Astrocyte (in vitro differentiated cells and primary cell): ENCODE measurements at regions not wholly inside any gene's neighbourhood (a gene's known extent, or its start where the extent isn't known, plus 50 kb on each side); places are given as distances from the start of the nearest gene placed in this dataset.
A peak's percentile ranks its signal among the peaks of the same experiment; 100 is the strongest.

Experiments
- DNase-seq: peaks from one replicate; pipeline ENCODE4 v3.0.0-alpha.2; 2010; ENCODE audit warnings: low read depth
- FAIRE-seq: peaks from 2 replicates; lab custom pipeline; 2011; peaks lifted over from hg19 to GRCh38; lab: Jason Lieb, UNC
- H2AFZ ChIP-seq: 2 replicates; pipeline ENCODE4 v1.6.0; 2012; ENCODE audit warnings: low read depth, low read length, inconsistent platforms
- H3K27ac ChIP-seq: 2 replicates; pipeline ENCODE4 v1.5.1; 2011; ENCODE audit warnings: low read depth, low read length, inconsistent platforms
- H3K27me3 ChIP-seq: 2 replicates; pipeline ENCODE4 v1.6.0; 2011; ENCODE audit warnings: low read length, inconsistent platforms; ENCODE audit not compliant: insufficient read depth
- H3K36me3 ChIP-seq: 2 replicates; pipeline ENCODE4 v1.5.1; 2011; ENCODE audit warnings: low read length, inconsistent platforms; ENCODE audit not compliant: insufficient read depth
- H3K4me1 ChIP-seq: 2 replicates; pipeline ENCODE4 v1.5.1; 2011; ENCODE audit warnings: low read length, inconsistent platforms; ENCODE audit not compliant: insufficient read depth
- H3K4me2 ChIP-seq: 2 replicates; pipeline ENCODE4 v1.6.0; 2012; ENCODE audit warnings: low read length, inconsistent platforms
- H3K4me3 ChIP-seq: 2 replicates; pipeline ENCODE4 v1.5.1; 2011; ENCODE audit warnings: low read depth, mild to moderate bottlenecking, low read length, inconsistent platforms; ENCODE audit not compliant: insufficient read depth
- H3K79me2 ChIP-seq: 2 replicates; pipeline ENCODE4 v1.6.0; 2012; ENCODE audit warnings: mild to moderate bottlenecking, low read length, inconsistent platforms; ENCODE audit not compliant: insufficient read depth
- H3K9ac ChIP-seq: 2 replicates; pipeline ENCODE4 v1.6.0; 2012; ENCODE audit warnings: mild to moderate bottlenecking, low read length, inconsistent platforms
- H3K9me3 ChIP-seq: 2 replicates; pipeline ENCODE4 v1.5.1; 2012; ENCODE audit warnings: low read depth, mild to moderate bottlenecking, low read length, inconsistent platforms; ENCODE audit not compliant: insufficient read depth
- H4K20me1 ChIP-seq: 2 replicates; pipeline ENCODE4 v1.6.0; 2012; ENCODE audit warnings: low read length, inconsistent platforms; ENCODE audit not compliant: insufficient read depth
- H3K27ac Mint-ChIP-seq: one replicate; pipeline ENCODE4 v1.8.0; 2021; ENCODE audit warnings: mild to moderate bottlenecking, mixed read lengths; ENCODE audit not compliant: unreplicated experiment
- H3K27me3 Mint-ChIP-seq: one replicate; pipeline ENCODE4 v1.8.0; 2021; ENCODE audit warnings: low read depth, mixed read lengths; ENCODE audit not compliant: unreplicated experiment
- H3K36me3 Mint-ChIP-seq: one replicate; pipeline ENCODE4 v1.8.0; 2021; ENCODE audit warnings: low read depth, mixed read lengths; ENCODE audit not compliant: unreplicated experiment
- H3K4me1 Mint-ChIP-seq: one replicate; pipeline ENCODE4 v1.8.0; 2021; ENCODE audit warnings: low read depth, mixed read lengths; ENCODE audit not compliant: unreplicated experiment
- H3K4me3 Mint-ChIP-seq: one replicate; pipeline ENCODE4 v1.8.0; 2021; ENCODE audit warnings: mild to moderate bottlenecking, moderate library complexity, mixed read lengths; ENCODE audit not compliant: unreplicated experiment
- H3K9me3 Mint-ChIP-seq: one replicate; pipeline ENCODE4 v1.8.0; 2021; ENCODE audit warnings: mild to moderate bottlenecking, mixed read lengths; ENCODE audit not compliant: unreplicated experiment
- EZH2 ChIP-seq: IDR thresholded peaks from 2 replicates; pipeline ENCODE4 v1.6.1; 2012; ENCODE audit warnings: mild to moderate bottlenecking, low read length, inconsistent platforms; ENCODE audit not compliant: insufficient read depth
- TF ChIP-seq, protein P1 (sequence below): IDR thresholded peaks from 2 replicates; pipeline ENCODE4 v1.5.1; 2011; ENCODE audit warnings: low read depth, mild to moderate bottlenecking, inconsistent platforms, low read length, moderate library complexity; ENCODE audit not compliant: insufficient read depth

DNA sequence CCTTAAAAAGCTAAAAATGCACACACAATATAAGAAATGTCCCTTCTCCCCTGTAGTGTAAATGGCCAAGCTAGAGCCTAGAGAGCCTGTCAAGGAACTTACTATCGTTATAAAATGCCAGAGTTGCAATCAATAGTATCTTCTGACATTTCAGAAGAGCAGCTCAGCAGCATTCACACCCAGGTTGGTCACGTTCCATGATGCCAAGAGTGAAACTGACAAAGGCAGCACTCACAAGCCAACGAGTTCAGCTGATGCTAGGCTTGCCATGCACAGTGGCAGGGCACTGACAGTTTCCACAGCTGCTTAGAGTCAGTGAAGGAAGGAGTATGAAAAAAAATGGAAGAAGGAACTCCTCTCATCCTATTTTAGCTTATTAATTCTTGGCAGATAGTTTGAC lies 331.4 kb upstream of the CCDC54 start:
- H3K4me3 Mint-ChIP-seq = no peak overlapping the region
- Histone ChIP-seq H4K20me1 (no peaks in the 10 kb centered on the region), H3K9me3 (no peaks in the 10 kb centered on the region), H3K27me3 (no peaks in the 10 kb centered on the region), H3K4me2 (no peak overlapping the region), H3K9ac (no peak overlapping the region), H2AFZ (no peak overlapping the region), H3K27ac (no peak overlapping the region), H3K36me3 (no peaks in the 10 kb centered on the region), H3K4me3 (no peak overlapping the region), H3K4me1 (no peaks in the 10 kb centered on the region), H3K79me2 (no peaks in the 10 kb centered on the region)
- H3K36me3 Mint-ChIP-seq = no peaks in the 10 kb centered on the region
- no peak for FAIRE-seq
- TF ChIP-seq EZH2 = no peak
- TF ChIP-seq, protein P1, sequence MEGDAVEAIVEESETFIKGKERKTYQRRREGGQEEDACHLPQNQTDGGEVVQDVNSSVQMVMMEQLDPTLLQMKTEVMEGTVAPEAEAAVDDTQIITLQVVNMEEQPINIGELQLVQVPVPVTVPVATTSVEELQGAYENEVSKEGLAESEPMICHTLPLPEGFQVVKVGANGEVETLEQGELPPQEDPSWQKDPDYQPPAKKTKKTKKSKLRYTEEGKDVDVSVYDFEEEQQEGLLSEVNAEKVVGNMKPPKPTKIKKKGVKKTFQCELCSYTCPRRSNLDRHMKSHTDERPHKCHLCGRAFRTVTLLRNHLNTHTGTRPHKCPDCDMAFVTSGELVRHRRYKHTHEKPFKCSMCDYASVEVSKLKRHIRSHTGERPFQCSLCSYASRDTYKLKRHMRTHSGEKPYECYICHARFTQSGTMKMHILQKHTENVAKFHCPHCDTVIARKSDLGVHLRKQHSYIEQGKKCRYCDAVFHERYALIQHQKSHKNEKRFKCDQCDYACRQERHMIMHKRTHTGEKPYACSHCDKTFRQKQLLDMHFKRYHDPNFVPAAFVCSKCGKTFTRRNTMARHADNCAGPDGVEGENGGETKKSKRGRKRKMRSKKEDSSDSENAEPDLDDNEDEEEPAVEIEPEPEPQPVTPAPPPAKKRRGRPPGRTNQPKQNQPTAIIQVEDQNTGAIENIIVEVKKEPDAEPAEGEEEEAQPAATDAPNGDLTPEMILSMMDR = no peak
- H3K4me1 Mint-ChIP-seq = no peaks in the 10 kb centered on the region
- H3K27ac Mint-ChIP-seq = no peak overlapping the region
- H3K27me3 Mint-ChIP-seq = no peaks in the 10 kb centered on the region
- no peak for DNase-seq
- H3K9me3 Mint-ChIP-seq = no peaks in the 10 kb centered on the region

DNA sequence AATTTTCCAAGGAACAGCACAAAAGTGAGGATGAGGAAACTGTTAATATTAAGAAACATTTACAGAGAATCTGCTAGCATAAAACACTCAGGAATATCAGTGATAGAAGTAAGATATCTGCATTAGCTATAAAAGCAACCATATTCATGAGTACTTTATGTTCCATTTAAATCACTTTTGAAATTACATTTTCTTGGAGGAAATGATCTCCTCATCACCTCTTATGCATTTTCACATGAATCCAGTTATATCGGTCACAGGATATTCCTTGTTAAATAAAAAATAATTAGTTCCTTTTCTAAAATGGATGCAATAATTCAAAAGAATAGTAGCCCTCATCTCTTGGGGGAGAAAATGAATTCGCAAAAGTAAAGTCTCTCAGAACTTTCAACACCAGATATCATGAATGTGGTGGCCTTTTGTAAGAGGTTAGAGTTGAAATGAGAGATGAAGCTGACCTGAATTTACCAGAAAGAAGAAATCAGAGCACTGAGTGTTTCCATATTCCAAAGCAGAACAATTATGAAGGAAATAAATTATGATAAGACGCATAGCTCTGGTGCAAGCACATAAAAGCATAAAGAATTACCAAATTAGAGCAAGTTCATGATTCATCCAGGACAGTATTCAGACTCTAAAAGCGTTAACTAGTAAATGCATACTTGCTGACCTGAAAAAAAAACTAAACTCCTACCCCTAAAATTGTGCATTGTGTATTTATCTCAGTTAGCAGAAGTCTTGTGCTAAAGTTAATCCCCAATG lies 321.9 kb upstream of the CCDC54 start:
- no peaks in the 10 kb centered on the region for H3K4me1 ChIP-seq
- DNase-seq (no peak), FAIRE-seq (no peak)
- H3K79me2 ChIP-seq = no peaks in the 10 kb centered on the region
- H3K4me3 Mint-ChIP-seq = no peak overlapping the region
- no peaks in the 10 kb centered on the region for H3K36me3 Mint-ChIP-seq
- no peak overlapping the region for H3K27ac ChIP-seq
- H3K36me3 ChIP-seq = no peaks in the 10 kb centered on the region
- no peak overlapping the region for H3K9ac ChIP-seq
- peaks cover 2% of the 10 kb centered on the region for H3K4me1 Mint-ChIP-seq
- no peak for TF ChIP-seq EZH2
- TF ChIP-seq, protein P1 = no peak
- H3K9me3 Mint-ChIP-seq = peaks cover 3% of the 10 kb centered on the region
- H3K27ac Mint-ChIP-seq = no peak overlapping the region
- no peaks in the 10 kb centered on the region for H4K20me1 ChIP-seq
- H2AFZ ChIP-seq = no peak overlapping the region
- H3K4me2 ChIP-seq = no peak overlapping the region
- no peak overlapping the region for H3K4me3 ChIP-seq
- H3K9me3 ChIP-seq = no peaks in the 10 kb centered on the region
- H3K27me3 ChIP-seq = no peaks in the 10 kb centered on the region
- H3K27me3 Mint-ChIP-seq = no peaks in the 10 kb centered on the region

DNA sequence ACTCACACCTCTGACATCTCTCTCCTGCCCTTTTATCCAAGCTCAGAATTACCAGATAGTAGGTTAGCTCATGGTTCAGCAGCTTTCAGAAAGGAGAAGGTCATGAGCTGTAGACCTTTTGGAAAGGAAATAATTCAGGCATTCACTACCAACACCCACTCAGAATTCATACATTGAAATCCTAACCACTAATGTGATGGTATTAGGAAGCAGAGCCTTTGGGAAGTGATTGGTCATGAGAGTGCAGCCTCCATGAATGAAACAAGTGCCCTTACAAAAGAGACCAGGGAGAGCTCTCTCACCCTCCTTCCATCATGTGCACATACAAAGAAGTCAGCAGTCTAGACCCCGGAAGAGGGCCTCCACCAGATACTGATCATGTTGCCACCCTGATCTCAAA lies 315.8 kb upstream of the CCDC54 start:
- no peak overlapping the region for H3K4me3 Mint-ChIP-seq
- Histone ChIP-seq H3K4me3 (no peak overlapping the region), H3K27ac (no peak overlapping the region), H3K36me3 (no peaks in the 10 kb centered on the region), H4K20me1 (no peaks in the 10 kb centered on the region), H3K79me2 (no peaks in the 10 kb centered on the region), H3K4me2 (no peak overlapping the region), H3K27me3 (no peaks in the 10 kb centered on the region), H3K9ac (no peak overlapping the region), H2AFZ (no peak overlapping the region), H3K9me3 (no peaks in the 10 kb centered on the region), H3K4me1 (peaks cover 35% of the 10 kb centered on the region)
- TF ChIP-seq EZH2 = no peak
- TF ChIP-seq, protein P1 = no peak
- peaks cover 3% of the 10 kb centered on the region for H3K9me3 Mint-ChIP-seq
- H3K4me1 Mint-ChIP-seq = peaks cover 38% of the 10 kb centered on the region
- peak overlapping the region; percentile 35 for H3K27ac Mint-ChIP-seq
- FAIRE-seq (no peak), DNase-seq (no peak)
- no peaks in the 10 kb centered on the region for H3K36me3 Mint-ChIP-seq
- no peaks in the 10 kb centered on the region for H3K27me3 Mint-ChIP-seq
